Activated T-cell treated with anti-CD3 and anti-CD28 coated beads, Interleukin-2, amount 50 U/mL, for 72 hours (primary cell): ENCODE measurements at regions not wholly inside any gene's neighbourhood (a gene's known extent, or its start where the extent isn't known, plus 50 kb on each side); places are given as distances from the start of the nearest gene placed in this dataset.

ENCODE experiments used
- ATAC-seq, 2 donors: fragments of 150-1000 bp; cut with Tn5 transposase; replicated peaks in 1 of 2; 2 replicates each; pipeline ENCODE4 v1.10.0; 2021; ENCODE audit warnings: moderate library complexity in 2 of 2, mild to moderate bottlenecking in 1 of 2
- DNase-seq, 2 donors: peaks; one replicate each; pipeline ENCODE4 v3.0.0; 2021 to 2022; ENCODE audit warnings: mixed read lengths in 1 of 2
- H3K27ac Mint-ChIP-seq: one replicate; pipeline ENCODE4 v1.8.0; 2022; ENCODE audit warnings: mild to moderate bottlenecking, moderate library complexity, mixed read lengths
- H3K27me3 Mint-ChIP-seq: one replicate; pipeline ENCODE4 v1.8.0; 2022; ENCODE audit warnings: low read depth, mixed read lengths
- H3K36me3 Mint-ChIP-seq, 2 donors: one replicate each; pipeline ENCODE4 v1.8.0; 2022; ENCODE audit warnings: mixed read lengths in 2 of 2, mild to moderate bottlenecking in 1 of 2; ENCODE audit not compliant: insufficient read depth in 2 of 2
- H3K4me1 Mint-ChIP-seq: one replicate; pipeline ENCODE4 v1.8.0; 2022; ENCODE audit warnings: low read depth, mixed read lengths
- H3K4me3 Mint-ChIP-seq, 2 donors: one replicate each; pipeline ENCODE4 v1.8.0; 2022; ENCODE audit warnings: mild to moderate bottlenecking in 2 of 2, mixed read lengths in 2 of 2, moderate library complexity in 2 of 2
- H3K9me3 Mint-ChIP-seq, 2 donors: one replicate each; pipeline ENCODE4 v1.8.0; 2022; ENCODE audit warnings: mixed read lengths in 2 of 2

- ATAC-seq = no peak
- no peaks in the 10 kb centered on the region for H3K36me3 Mint-ChIP-seq
- no peaks in the 10 kb centered on the region for H3K4me1 Mint-ChIP-seq
- DNase-seq = no peak
- H3K4me3 Mint-ChIP-seq = no peak overlapping the region
- no peak overlapping the region for H3K27ac Mint-ChIP-seq
- H3K27me3 Mint-ChIP-seq = no peaks in the 10 kb centered on the region
- H3K9me3 Mint-ChIP-seq = peaks cover 9 to 15% of the 10 kb centered on the region in 2 donors
These were observed 178.4 kb downstream of the MRPL14 start for GRCh38 chr6:43948527-43949485.

GRCh38 chr6:43947860-43948259, 177.8 kb downstream of the VEGFA start:
- Mint-ChIP-seq H3K27me3 (no peaks in the 10 kb centered on the region), H3K4me3 (no peak overlapping the region), H3K4me1 (no peaks in the 10 kb centered on the region), H3K27ac (no peak overlapping the region), H3K9me3 (peaks cover 9 to 15% of the 10 kb centered on the region in 2 donors), H3K36me3 (no peaks in the 10 kb centered on the region)
- no peak for ATAC-seq
- DNase-seq = no peak

GRCh38 chr6:43946641-43947363, 176.8 kb downstream of the VEGFA start:
- no peak overlapping the region for H3K4me3 Mint-ChIP-seq
- no peaks in the 10 kb centered on the region for H3K27me3 Mint-ChIP-seq
- DNase-seq (no peak), ATAC-seq (no peak)
- no peak overlapping the region for H3K27ac Mint-ChIP-seq
- H3K4me1 Mint-ChIP-seq = no peaks in the 10 kb centered on the region
- H3K9me3 Mint-ChIP-seq = peaks cover 9 to 15% of the 10 kb centered on the region in 2 donors
- H3K36me3 Mint-ChIP-seq = no peaks in the 10 kb centered on the region

GRCh38 chr6:43945768-43946080, 175.7 kb downstream of the VEGFA start:
- Mint-ChIP-seq H3K27ac (no peak overlapping the region), H3K27me3 (no peaks in the 10 kb centered on the region), H3K4me3 (no peak overlapping the region), H3K9me3 (peaks cover 9 to 15% of the 10 kb centered on the region in 2 donors), H3K36me3 (no peaks in the 10 kb centered on the region), H3K4me1 (no peaks in the 10 kb centered on the region)
- DNase-seq (no peak), ATAC-seq (no peak)

GRCh38 chr6:43944908-43945767, 175.1 kb downstream of the VEGFA start:
- Mint-ChIP-seq H3K9me3 (peaks cover 9 to 15% of the 10 kb centered on the region in 2 donors), H3K4me3 (no peak overlapping the region), H3K4me1 (no peaks in the 10 kb centered on the region), H3K36me3 (no peaks in the 10 kb centered on the region), H3K27me3 (no peaks in the 10 kb centered on the region), H3K27ac (no peak overlapping the region)
- DNase-seq (no peak), ATAC-seq (no peak)

GRCh38 chr6:43943781-43944250, 173.8 kb downstream of the VEGFA start:
- Mint-ChIP-seq H3K27ac (no peak overlapping the region), H3K27me3 (no peaks in the 10 kb centered on the region), H3K4me3 (no peak overlapping the region), H3K9me3 (peaks cover 9 to 15% of the 10 kb centered on the region in 2 donors), H3K4me1 (no peaks in the 10 kb centered on the region), H3K36me3 (no peaks in the 10 kb centered on the region)
- ATAC-seq (no peak), DNase-seq (no peak)

- ATAC-seq (no peak), DNase-seq (no peak)
- Mint-ChIP-seq H3K4me3 (no peak overlapping the region), H3K4me1 (no peaks in the 10 kb centered on the region), H3K9me3 (peaks cover 9 to 15% of the 10 kb centered on the region in 2 donors), H3K27ac (no peak overlapping the region), H3K36me3 (no peaks in the 10 kb centered on the region), H3K27me3 (no peaks in the 10 kb centered on the region)
These were observed 173.2 kb downstream of the VEGFA start for GRCh38 chr6:43943099-43943766.

GRCh38 chr6:43942616-43943015, 172.6 kb downstream of the VEGFA start:
- Mint-ChIP-seq H3K27me3 (no peaks in the 10 kb centered on the region), H3K27ac (no peak overlapping the region), H3K9me3 (peaks cover 9 to 15% of the 10 kb centered on the region in 2 donors), H3K4me3 (no peak overlapping the region), H3K4me1 (no peaks in the 10 kb centered on the region), H3K36me3 (no peaks in the 10 kb centered on the region)
- DNase-seq (no peak), ATAC-seq (no peak)

GRCh38 chr6:43942011-43942442, 172.0 kb downstream of the VEGFA start:
- peaks cover 9 to 14% of the 10 kb centered on the region in 2 donors for H3K9me3 Mint-ChIP-seq
- DNase-seq (no peak), ATAC-seq (no peak)
- no peaks in the 10 kb centered on the region for H3K36me3 Mint-ChIP-seq
- no peaks in the 10 kb centered on the region for H3K4me1 Mint-ChIP-seq
- H3K27me3 Mint-ChIP-seq = no peaks in the 10 kb centered on the region
- H3K4me3 Mint-ChIP-seq = no peak overlapping the region
- no peak overlapping the region for H3K27ac Mint-ChIP-seq

- ATAC-seq (no peak), DNase-seq (no peak)
- Mint-ChIP-seq H3K4me1 (no peaks in the 10 kb centered on the region), H3K9me3 (peaks cover 7 to 9% of the 10 kb centered on the region in 2 donors), H3K27me3 (no peaks in the 10 kb centered on the region), H3K4me3 (no peak overlapping the region), H3K27ac (no peak overlapping the region), H3K36me3 (no peaks in the 10 kb centered on the region)
These were observed 171.2 kb downstream of the VEGFA start for GRCh38 chr6:43941174-43941573.

- peaks cover 7 to 9% of the 10 kb centered on the region in 2 donors for H3K9me3 Mint-ChIP-seq
- no peaks in the 10 kb centered on the region for H3K27me3 Mint-ChIP-seq
- no peak overlapping the region for H3K27ac Mint-ChIP-seq
- no peak overlapping the region for H3K4me3 Mint-ChIP-seq
- no peaks in the 10 kb centered on the region for H3K36me3 Mint-ChIP-seq
- ATAC-seq = no peak
- H3K4me1 Mint-ChIP-seq = no peaks in the 10 kb centered on the region
- DNase-seq = no peak
These were observed 170.5 kb downstream of the VEGFA start for GRCh38 chr6:43940393-43941087.

GRCh38 chr6:43940071-43940392, 170.0 kb downstream of the VEGFA start:
- no peak for DNase-seq
- H3K36me3 Mint-ChIP-seq = no peaks in the 10 kb centered on the region
- H3K4me3 Mint-ChIP-seq = no peak overlapping the region
- H3K4me1 Mint-ChIP-seq = no peaks in the 10 kb centered on the region
- H3K27ac Mint-ChIP-seq = no peak overlapping the region
- no peak for ATAC-seq
- no peaks in the 10 kb centered on the region for H3K27me3 Mint-ChIP-seq
- H3K9me3 Mint-ChIP-seq = peaks cover 4 to 8% of the 10 kb centered on the region in 2 donors
